BJ (cell line): ENCODE measurements at regions not wholly inside any gene's neighbourhood (a gene's known extent, or its start where the extent isn't known, plus 50 kb on each side); places are given as distances from the start of the nearest gene placed in this dataset.

Experiments
- CTCF ChIA-PET: fragments of 350-600 bp; formaldehyde crosslinking; extraction: SDS; loops from one replicate; lab custom pipeline; 2021; ENCODE audit warnings: antibody characterized with exemption, inconsistent platforms; lab: Yijun Ruan, JAX
- POLR2A ChIA-PET: fragments of 300-600 bp; sonication (Branson Sonifier 250); formaldehyde crosslinking; extraction: SDS; loops from one replicate; lab custom pipeline; 2021; ENCODE audit warnings: antibody characterized with exemption; lab: Charles Lee
- DNase-seq: peaks from one replicate; pipeline ENCODE4 v3.0.0-alpha.2; 2011; ENCODE audit warnings: low read depth
- H3K27me3 ChIP-seq: 2 replicates; pipeline ENCODE4 v1.6.0; 2011; ENCODE audit warnings: low read length; ENCODE audit not compliant: control insufficient read depth, insufficient read depth
- H3K36me3 ChIP-seq: 2 replicates; pipeline ENCODE4 v1.5.1; 2011; ENCODE audit warnings: low read length; ENCODE audit not compliant: control insufficient read depth, insufficient read depth
- H3K4me3 ChIP-seq: 2 replicates; pipeline ENCODE4 v1.5.1; 2011; ENCODE audit warnings: low read depth, mild to moderate bottlenecking, control low read depth, low read length
- CTCF ChIP-seq: IDR thresholded peaks from 2 replicates; pipeline ENCODE4 v1.5.1; 2011; ENCODE audit warnings: low read depth, mild to moderate bottlenecking, control low read depth, inconsistent platforms, low read length, moderate library complexity; ENCODE audit not compliant: insufficient read depth

DNA sequence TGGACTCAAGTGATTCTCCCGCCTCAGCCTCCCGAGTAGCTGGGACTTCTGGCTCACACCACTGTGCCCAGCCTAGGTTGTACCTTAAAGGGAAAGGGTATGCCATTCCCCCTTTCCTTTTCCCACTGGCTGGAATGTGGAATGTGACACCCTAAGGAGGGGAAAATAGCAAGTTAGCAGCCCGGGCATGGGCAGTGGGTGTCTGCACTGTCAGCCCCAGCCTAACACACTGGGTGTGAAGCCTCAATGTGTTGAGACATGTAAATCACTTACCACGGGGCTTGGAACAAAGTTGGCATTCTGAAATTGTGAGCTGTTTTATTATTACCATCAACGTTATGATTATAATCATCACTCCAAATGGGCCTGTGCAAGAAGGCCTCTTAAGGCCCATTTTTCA, 80.8 kb upstream of the PTPN1 start:
- Histone ChIP-seq H3K36me3 (no peaks in the 10 kb centered on the region), H3K27me3 (no peaks in the 10 kb centered on the region), H3K4me3 (no peak overlapping the region)
- no peak for TF ChIP-seq CTCF
- POLR2A ChIA-PET = interaction anchor here (0.6 kb wide), 1 partner anchor 162 kb away, joined by 3 read pairs; no protein-coding TSS in a partner anchor
- CTCF ChIA-PET = interaction anchor here (1.1 kb wide), 1 partner anchor 244 kb away, joined by 3 read pairs; no protein-coding TSS in a partner anchor
- DNase-seq = no peak

DNA sequence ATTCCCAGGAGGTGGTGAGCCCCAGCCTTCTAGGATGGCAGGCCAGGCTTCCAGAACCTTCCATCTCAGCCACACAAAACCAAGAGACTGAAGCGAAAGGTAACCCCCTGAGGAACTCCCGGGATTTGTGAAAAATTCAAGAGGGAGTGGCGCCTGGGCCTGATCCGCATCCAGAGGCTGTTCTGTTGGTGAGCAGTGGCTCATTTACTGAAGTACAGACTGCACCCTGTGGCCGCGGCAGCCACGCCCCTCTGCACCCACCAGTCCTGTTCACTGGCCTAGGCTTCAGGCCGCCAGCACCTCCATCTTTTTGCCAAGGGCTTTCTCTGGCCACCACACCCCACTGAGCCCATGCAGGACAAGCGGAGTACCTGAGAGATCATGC, 79.1 kb upstream of the PTPN1 start:
- TF ChIP-seq CTCF = no peak
- ChIA-PET CTCF (no interaction called here), POLR2A (no interaction called here)
- H3K4me3 ChIP-seq = no peak overlapping the region
- DNase-seq = no peak
- no peaks in the 10 kb centered on the region for H3K36me3 ChIP-seq
- no peaks in the 10 kb centered on the region for H3K27me3 ChIP-seq

- Histone ChIP-seq H3K36me3 (no peaks in the 10 kb centered on the region), H3K27me3 (no peaks in the 10 kb centered on the region), H3K4me3 (no peak overlapping the region)
- no peak for DNase-seq
- TF ChIP-seq CTCF = no peak
- POLR2A ChIA-PET = no interaction called here
- CTCF ChIA-PET = interaction anchor here (0.6 to 1.4 kb wide), 3 partner anchors 12 to 483 kb away, joined by 3 read pairs; no protein-coding TSS in a partner anchor
Observed at GRCh38 chr20:50433001-50433761, 77.0 kb upstream of the PTPN1 start.

DNA sequence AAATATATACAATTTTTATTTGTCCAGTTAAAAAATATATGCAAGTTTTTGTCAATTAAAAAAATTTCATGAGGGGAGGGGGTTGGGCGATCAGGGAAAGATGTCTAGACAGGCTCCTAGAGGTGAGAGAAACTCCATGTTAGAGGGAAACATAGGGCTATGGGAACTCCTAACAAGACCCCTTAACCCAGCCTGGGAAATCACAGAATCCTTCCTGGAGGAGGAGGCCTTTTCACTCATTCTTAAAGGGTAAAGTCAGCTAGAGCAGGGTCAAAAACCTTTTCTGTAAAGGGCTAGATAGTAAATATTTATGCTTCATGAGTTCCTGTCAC, 75.9 kb upstream of the PTPN1 start:
- Histone ChIP-seq H3K27me3 (no peaks in the 10 kb centered on the region), H3K36me3 (no peaks in the 10 kb centered on the region), H3K4me3 (no peak overlapping the region)
- POLR2A ChIA-PET = no interaction called here
- no peak for TF ChIP-seq CTCF
- CTCF ChIA-PET = interaction anchor here (1.0 to 1.3 kb wide), 3 partner anchors 10 to 255 kb away, joined by 3 to 4 read pairs (median 4); no protein-coding TSS in a partner anchor
- DNase-seq = no peak

- DNase-seq = peak; percentile 52
- TF ChIP-seq CTCF = no peak
- no peak overlapping the region for H3K4me3 ChIP-seq
- ChIA-PET POLR2A (no interaction called here), CTCF (interaction anchor here (1.0 to 1.3 kb wide), 3 partner anchors 10 to 256 kb away, joined by 3 to 4 read pairs (median 4); no protein-coding TSS in a partner anchor)
- H3K27me3 ChIP-seq = no peaks in the 10 kb centered on the region
- no peaks in the 10 kb centered on the region for H3K36me3 ChIP-seq
Observed at GRCh38 chr20:50434653-50435396, 75.4 kb upstream of the PTPN1 start.
